SK-N-SH treated with all-trans-retinoic acid at 6 μM for 48 hours (cell line): ENCODE measurements at regions not wholly inside any gene's neighbourhood (a gene's known extent, or its start where the extent isn't known, plus 50 kb on each side); places are given as distances from the start of the nearest gene placed in this dataset.

Experiments
- ATAC-seq: fragments of 200-7000 bp; cut with Tn5 transposase; 3 replicates; pipeline ENCODE4 v1.9.1; 2020; ENCODE audit warnings: mild to moderate bottlenecking, moderate library complexity
- ARNTL ChIP-seq: fragments of 450-650 bp; formaldehyde crosslinking; IDR thresholded peaks from 2 replicates; pipeline ENCODE4 v1.5.0; 2020; ENCODE audit warnings: low read depth, mild to moderate bottlenecking, moderate library complexity, borderline replicate concordance
- CREB5 ChIP-seq: fragments of 250-450 bp; sonication (Bioruptor Pico); IDR thresholded peaks from 2 replicates; pipeline ENCODE4 v1.5.1; 2020; ENCODE audit warnings: low read depth, mild to moderate bottlenecking, moderate library complexity
- CSDC2 ChIP-seq: fragments of 250-450 bp; sonication (Bioruptor Pico); IDR thresholded peaks from 2 replicates; pipeline ENCODE4 v1.5.0; 2020; ENCODE audit warnings: mild to moderate bottlenecking, moderate library complexity
- ESRRG ChIP-seq: fragments of 250-450 bp; sonication (Bioruptor Pico); IDR thresholded peaks from 2 replicates; pipeline ENCODE4 v1.6.1; 2021; ENCODE audit warnings: mild to moderate bottlenecking
- GLIS3 ChIP-seq: fragments of 250-450 bp; sonication (Bioruptor Pico); IDR thresholded peaks from 2 replicates; pipeline ENCODE4 v1.5.0; 2020; ENCODE audit warnings: mild to moderate bottlenecking, moderate library complexity
- ISL1 ChIP-seq: fragments of 250-450 bp; sonication (Bioruptor Pico); IDR thresholded peaks from 2 replicates; pipeline ENCODE4 v2.1.2; 2022; ENCODE audit warnings: mild to moderate bottlenecking, moderate library complexity
- OSR1 ChIP-seq: fragments of 250-450 bp; sonication (Bioruptor Pico); IDR thresholded peaks from 2 replicates; pipeline ENCODE4 v1.8.0; 2022; ENCODE audit warnings: moderate library complexity, mild to moderate bottlenecking, inconsistent platforms
- PATZ1 ChIP-seq: fragments of 250-450 bp; sonication (Bioruptor Pico); IDR thresholded peaks from 2 replicates; pipeline ENCODE4 v1.8.0; 2020; ENCODE audit warnings: mild to moderate bottlenecking, moderate library complexity, borderline replicate concordance
- POU6F1 ChIP-seq: fragments of 250-450 bp; sonication (Bioruptor Pico); IDR thresholded peaks from 2 replicates; pipeline ENCODE4 v1.8.0; 2021; ENCODE audit warnings: low read depth, mild to moderate bottlenecking, moderate library complexity, borderline replicate concordance
- PPARA ChIP-seq: fragments of 250-450 bp; sonication (Bioruptor Pico); IDR thresholded peaks from 2 replicates; pipeline ENCODE4 v1.5.0; 2020; ENCODE audit warnings: mild to moderate bottlenecking, borderline replicate concordance
- RARB ChIP-seq: fragments of 250-450 bp; sonication (Bioruptor Pico); IDR thresholded peaks from 2 replicates; pipeline ENCODE4 v1.8.0; 2021; ENCODE audit warnings: mild to moderate bottlenecking, moderate library complexity
- SNAI2 ChIP-seq: fragments of 250-450 bp; sonication (Bioruptor Pico); IDR thresholded peaks from 2 replicates; pipeline ENCODE4 v1.5.0; 2020; ENCODE audit warnings: mild to moderate bottlenecking, moderate library complexity
- TCF4 ChIP-seq: fragments of 250-450 bp; sonication (Bioruptor Pico); IDR thresholded peaks from 2 replicates; pipeline ENCODE4 v1.8.0; 2021; ENCODE audit warnings: mild to moderate bottlenecking, moderate library complexity, borderline replicate concordance
- TOX ChIP-seq: fragments of 250-450 bp; sonication (Bioruptor Pico); IDR thresholded peaks from 2 replicates; pipeline ENCODE4 v1.8.0; 2021; ENCODE audit warnings: mild to moderate bottlenecking, moderate library complexity, borderline replicate concordance
- ZC3H10 ChIP-seq: fragments of 250-450 bp; sonication (Bioruptor Pico); IDR thresholded peaks from 2 replicates; pipeline ENCODE4 v1.5.1; 2021; ENCODE audit warnings: mild to moderate bottlenecking, moderate library complexity
- ZFP3 ChIP-seq: fragments of 250-450 bp; sonication (Bioruptor Pico); IDR thresholded peaks from 2 replicates; pipeline ENCODE4 v1.5.0; 2020; ENCODE audit warnings: mild to moderate bottlenecking, moderate library complexity
- ZFP30 ChIP-seq: fragments of 450-650 bp; formaldehyde crosslinking; IDR thresholded peaks from 2 replicates; pipeline ENCODE4 v1.5.0; 2022; ENCODE audit warnings: mild to moderate bottlenecking, moderate library complexity
- ZNF565 ChIP-seq: fragments of 450-650 bp; formaldehyde crosslinking; conservative IDR thresholded peaks from 2 replicates; pipeline ENCODE4 v1.5.0; 2020; ENCODE audit warnings: low read depth, mild to moderate bottlenecking, moderate library complexity
- ZNF70 ChIP-seq: fragments of 450-650 bp; formaldehyde crosslinking; IDR thresholded peaks from 2 replicates; pipeline ENCODE4 v1.5.0; 2020; ENCODE audit warnings: mild to moderate bottlenecking, moderate library complexity
- ZNF8 ChIP-seq: fragments of 450-650 bp; formaldehyde crosslinking; IDR thresholded peaks from 2 replicates; pipeline ENCODE4 v1.5.0; 2020; ENCODE audit warnings: mild to moderate bottlenecking, moderate library complexity
- TF ChIP-seq, protein P1 (sequence below): fragments of 250-450 bp; sonication (Bioruptor Pico); IDR thresholded peaks from 2 replicates; pipeline ENCODE4 v1.5.1; 2021; ENCODE audit warnings: mild to moderate bottlenecking, moderate library complexity
- TF ChIP-seq, protein P2 (sequence below): fragments of 250-450 bp; sonication (Bioruptor Pico); IDR thresholded peaks from 2 replicates; pipeline ENCODE4 v1.5.0; 2020; ENCODE audit warnings: mild to moderate bottlenecking, moderate library complexity

DNA sequence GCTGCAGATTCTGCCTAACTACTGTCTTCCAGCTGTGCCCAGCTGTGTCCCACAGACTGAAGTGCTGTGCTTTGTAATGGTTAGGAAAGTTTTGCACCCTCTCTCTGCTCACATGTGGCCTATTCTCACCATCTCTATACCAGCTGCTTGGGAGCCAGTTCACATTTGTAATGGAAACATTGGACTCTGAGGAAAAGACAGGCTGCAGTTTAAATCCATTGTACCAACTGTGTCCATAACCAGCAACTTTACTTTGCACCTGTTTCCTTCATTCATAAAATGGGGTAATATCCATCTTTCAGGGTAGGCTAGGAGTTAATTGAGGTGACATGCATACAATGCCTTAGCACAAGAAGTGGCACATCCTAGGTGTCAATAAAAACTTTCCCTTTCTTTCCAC lies 344.0 kb downstream of the TNS1 start:
- ATAC-seq: no peak
- TF ChIP-seq ARNTL (CRISPR knock-in tag) (no peak), SNAI2 (CRISPR knock-in tag) (no peak), ZNF70 (CRISPR knock-in tag) (no peak), TOX (no peak), RARB (CRISPR knock-in tag) (no peak), PATZ1 (CRISPR knock-in tag) (no peak), CSDC2 (CRISPR knock-in tag) (no peak), CREB5 (CRISPR knock-in tag) (no peak), ZFP3 (CRISPR knock-in tag) (no peak), ZFP30 (no peak), ESRRG (CRISPR knock-in tag) (no peak)

DNA sequence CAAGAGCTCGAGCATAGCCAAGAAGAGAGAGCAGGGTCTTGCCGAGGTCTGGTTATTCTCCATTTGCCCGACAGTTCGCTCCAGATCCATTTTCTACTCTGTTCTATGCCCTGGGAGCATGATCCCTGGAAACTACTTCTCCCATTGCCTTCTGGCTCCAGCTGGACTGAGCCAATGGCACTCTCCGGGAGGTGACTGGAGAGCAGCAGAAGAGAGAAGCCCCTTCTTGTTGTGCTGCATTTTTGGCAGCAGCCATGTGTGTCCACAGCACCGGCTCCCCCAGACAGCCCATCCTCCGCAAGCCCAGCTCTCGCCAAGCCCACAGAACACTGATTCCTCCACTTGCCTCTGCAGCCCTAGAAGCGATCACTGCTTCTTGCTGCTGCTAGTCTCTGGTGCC lies 345.5 kb downstream of the TNS1 start:
- no peak for TF ChIP-seq ZNF8 (CRISPR knock-in tag)
- no peak for TF ChIP-seq ESRRG (CRISPR knock-in tag)
- TF ChIP-seq RARB (CRISPR knock-in tag): no peak
- TF ChIP-seq PPARA (CRISPR knock-in tag): no peak
- TF ChIP-seq SNAI2 (CRISPR knock-in tag): no peak
- TF ChIP-seq, protein P1, sequence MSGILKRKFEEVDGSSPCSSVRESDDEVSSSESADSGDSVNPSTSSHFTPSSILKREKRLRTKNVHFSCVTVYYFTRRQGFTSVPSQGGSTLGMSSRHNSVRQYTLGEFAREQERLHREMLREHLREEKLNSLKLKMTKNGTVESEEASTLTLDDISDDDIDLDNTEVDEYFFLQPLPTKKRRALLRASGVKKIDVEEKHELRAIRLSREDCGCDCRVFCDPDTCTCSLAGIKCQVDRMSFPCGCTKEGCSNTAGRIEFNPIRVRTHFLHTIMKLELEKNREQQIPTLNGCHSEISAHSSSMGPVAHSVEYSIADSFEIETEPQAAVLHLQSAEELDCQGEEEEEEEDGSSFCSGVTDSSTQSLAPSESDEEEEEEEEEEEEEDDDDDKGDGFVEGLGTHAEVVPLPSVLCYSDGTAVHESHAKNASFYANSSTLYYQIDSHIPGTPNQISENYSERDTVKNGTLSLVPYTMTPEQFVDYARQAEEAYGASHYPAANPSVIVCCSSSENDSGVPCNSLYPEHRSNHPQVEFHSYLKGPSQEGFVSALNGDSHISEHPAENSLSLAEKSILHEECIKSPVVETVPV (CRISPR knock-in tag): no peak
- TF ChIP-seq TOX: no peak
- TF ChIP-seq CSDC2 (CRISPR knock-in tag): no peak
- TF ChIP-seq ZC3H10 (CRISPR knock-in tag): no peak
- TF ChIP-seq ZNF565 (CRISPR knock-in tag): no peak
- TF ChIP-seq ARNTL (CRISPR knock-in tag): no peak
- no peak for TF ChIP-seq GLIS3 (CRISPR knock-in tag)
- TF ChIP-seq, protein P2, sequence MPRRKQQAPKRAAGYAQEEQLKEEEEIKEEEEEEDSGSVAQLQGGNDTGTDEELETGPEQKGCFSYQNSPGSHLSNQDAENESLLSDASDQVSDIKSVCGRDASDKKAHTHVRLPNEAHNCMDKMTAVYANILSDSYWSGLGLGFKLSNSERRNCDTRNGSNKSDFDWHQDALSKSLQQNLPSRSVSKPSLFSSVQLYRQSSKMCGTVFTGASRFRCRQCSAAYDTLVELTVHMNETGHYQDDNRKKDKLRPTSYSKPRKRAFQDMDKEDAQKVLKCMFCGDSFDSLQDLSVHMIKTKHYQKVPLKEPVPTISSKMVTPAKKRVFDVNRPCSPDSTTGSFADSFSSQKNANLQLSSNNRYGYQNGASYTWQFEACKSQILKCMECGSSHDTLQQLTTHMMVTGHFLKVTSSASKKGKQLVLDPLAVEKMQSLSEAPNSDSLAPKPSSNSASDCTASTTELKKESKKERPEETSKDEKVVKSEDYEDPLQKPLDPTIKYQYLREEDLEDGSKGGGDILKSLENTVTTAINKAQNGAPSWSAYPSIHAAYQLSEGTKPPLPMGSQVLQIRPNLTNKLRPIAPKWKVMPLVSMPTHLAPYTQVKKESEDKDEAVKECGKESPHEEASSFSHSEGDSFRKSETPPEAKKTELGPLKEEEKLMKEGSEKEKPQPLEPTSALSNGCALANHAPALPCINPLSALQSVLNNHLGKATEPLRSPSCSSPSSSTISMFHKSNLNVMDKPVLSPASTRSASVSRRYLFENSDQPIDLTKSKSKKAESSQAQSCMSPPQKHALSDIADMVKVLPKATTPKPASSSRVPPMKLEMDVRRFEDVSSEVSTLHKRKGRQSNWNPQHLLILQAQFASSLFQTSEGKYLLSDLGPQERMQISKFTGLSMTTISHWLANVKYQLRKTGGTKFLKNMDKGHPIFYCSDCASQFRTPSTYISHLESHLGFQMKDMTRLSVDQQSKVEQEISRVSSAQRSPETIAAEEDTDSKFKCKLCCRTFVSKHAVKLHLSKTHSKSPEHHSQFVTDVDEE: no peak
- no peak for ATAC-seq

DNA sequence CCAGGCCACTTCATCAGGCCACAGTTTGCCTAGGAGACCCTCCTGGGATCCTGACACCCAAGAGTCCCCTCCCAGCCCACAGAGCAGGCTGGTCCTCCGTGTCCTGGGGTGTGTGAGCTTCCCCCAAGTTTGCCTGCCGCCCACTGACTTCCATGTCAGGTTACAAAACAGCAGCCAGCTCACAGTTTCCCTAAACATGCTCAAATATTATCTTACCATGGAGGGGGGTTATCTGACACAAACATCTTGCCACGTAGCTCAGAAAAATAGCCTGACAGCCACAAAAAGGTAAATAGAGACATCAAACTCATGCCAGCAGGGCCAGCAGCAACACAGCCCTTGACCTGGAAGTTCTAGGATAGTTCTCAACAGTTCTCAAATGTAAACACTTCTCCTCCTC lies 346.5 kb downstream of the TNS1 start:
- TF ChIP-seq SNAI2 (CRISPR knock-in tag) (no peak), POU6F1 (no peak), ESRRG (CRISPR knock-in tag) (no peak), ZNF8 (CRISPR knock-in tag) (no peak), ISL1 (CRISPR knock-in tag) (no peak), ZNF70 (CRISPR knock-in tag) (no peak), OSR1 (CRISPR knock-in tag) (no peak), ZFP30 (no peak), CSDC2 (CRISPR knock-in tag) (no peak), TCF4 (no peak), ZNF565 (CRISPR knock-in tag) (no peak), ZC3H10 (CRISPR knock-in tag) (no peak)
- TF ChIP-seq, protein P1 (CRISPR knock-in tag): no peak
- ATAC-seq: no peak
